ENCODE measurements at regions not wholly inside any gene's neighbourhood (a gene's known extent, or its start where the extent isn't known, plus 50 kb on each side); places are given as distances from the start of the nearest gene placed in this dataset.

- DNase-seq (ENCODE audit: low spot score), result no peak
- in situ Hi-C loops (cut with MboI; ENCODE audit: low pct_unique_long_range_greater_than_20kb, low sequenced_read_pairs, unreplicated experiment), result no loop called here
- no peak for TF ChIP-seq CTCF (IDR thresholded peaks at IDR 0.05; ENCODE audit: extremely low read depth, insufficient read depth, missing control alignments)
Observed at GRCh38 chr1:80018348-80018747, 1011.8 kb upstream of the ADGRL4 start.

DNA sequence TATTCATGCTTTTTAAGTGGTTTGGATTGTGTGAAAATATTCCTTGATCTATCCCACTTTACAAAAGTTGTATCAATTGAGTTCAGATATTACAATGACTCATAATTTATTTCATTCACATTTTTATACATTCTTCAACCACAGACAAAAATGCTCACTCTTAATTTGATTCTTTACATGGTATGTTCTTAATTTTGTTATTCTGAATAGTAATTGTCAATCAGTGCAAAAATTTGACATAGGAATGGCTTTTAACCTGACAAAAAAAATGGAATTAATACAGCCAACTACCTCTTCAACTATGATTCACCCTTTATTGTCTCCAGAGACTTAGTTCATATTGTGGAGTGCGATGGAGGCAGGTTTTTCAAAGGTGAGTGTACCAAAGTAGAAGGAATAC is 1002.4 kb upstream of the ADGRL4 start:
- no peak for DNase-seq (ENCODE audit: low spot score)
- in situ Hi-C loops (cut with MboI; ENCODE audit: low pct_unique_long_range_greater_than_20kb, low sequenced_read_pairs, unreplicated experiment), result no loop called here
- no peak for TF ChIP-seq CTCF (IDR thresholded peaks at IDR 0.05; ENCODE audit: extremely low read depth, insufficient read depth, missing control alignments)

DNA sequence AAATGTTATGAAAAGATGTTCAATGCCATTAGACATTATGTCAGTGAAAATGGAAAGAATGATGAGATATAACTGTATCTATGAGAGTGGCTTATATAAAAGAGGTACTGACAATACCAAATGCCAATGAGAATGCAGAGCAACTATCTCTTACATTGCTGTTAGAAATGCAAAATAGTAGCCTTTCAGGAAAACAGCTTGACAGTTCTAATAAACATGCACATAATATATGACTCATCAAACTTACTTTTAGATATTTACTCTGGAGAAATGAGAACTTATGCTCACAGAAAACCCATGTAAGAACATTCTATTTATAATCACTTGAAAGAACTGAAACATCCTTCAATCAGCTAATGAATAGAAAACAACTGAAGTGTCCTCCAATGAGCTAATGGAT is 996.7 kb upstream of the ADGRL4 start:
- no peak for DNase-seq (ENCODE audit: low spot score)
- in situ Hi-C loops (cut with MboI; ENCODE audit: low pct_unique_long_range_greater_than_20kb, low sequenced_read_pairs, unreplicated experiment), result no loop called here
- TF ChIP-seq CTCF (IDR thresholded peaks at IDR 0.05; ENCODE audit: extremely low read depth, insufficient read depth, missing control alignments), result no peak

DNA sequence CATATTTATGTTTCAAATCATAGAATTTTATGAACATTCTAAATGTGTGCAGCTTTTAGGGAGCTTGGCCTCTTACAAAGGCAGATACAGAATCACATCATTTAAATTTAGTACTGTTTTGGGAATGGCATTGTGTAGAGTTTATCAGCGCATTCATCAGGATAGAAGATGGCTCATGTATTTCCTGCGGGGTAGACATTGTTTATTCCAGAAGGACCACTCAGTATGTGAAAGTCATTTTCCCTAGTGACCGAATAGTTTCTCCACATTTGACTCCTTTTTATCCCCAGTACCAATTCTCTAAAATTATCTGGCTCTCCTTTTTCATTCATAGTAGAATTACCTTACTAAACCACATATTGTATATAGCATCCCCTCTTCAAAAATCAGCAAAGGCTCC is 981.9 kb upstream of the ADGRL4 start:
- in situ Hi-C loops (cut with MboI; ENCODE audit: low pct_unique_long_range_greater_than_20kb, low sequenced_read_pairs, unreplicated experiment), result no loop called here
- TF ChIP-seq CTCF (IDR thresholded peaks at IDR 0.05; ENCODE audit: extremely low read depth, insufficient read depth, missing control alignments), result no peak
- no peak for DNase-seq (ENCODE audit: low spot score)

DNA sequence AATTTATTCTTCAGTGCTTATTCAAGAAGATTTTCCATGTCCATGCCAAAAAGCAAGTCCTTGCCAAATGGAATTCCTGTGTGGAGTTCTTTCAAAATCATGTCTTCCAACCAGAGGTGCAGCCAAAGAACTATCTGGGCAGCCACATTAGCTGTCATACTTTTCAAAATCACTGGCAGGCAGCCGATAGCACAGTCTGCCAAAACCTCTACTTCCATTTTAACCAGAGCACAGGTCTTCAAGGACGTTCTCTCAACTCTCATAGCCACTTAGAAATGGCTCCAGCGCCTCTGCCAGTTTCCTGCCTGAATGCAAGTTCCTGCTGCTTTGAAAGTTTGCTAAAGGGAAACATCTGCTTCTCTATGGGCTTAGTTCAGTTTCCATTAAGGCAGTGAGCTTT is 975.7 kb upstream of the ADGRL4 start:
- no peak for DNase-seq (ENCODE audit: low spot score)

DNA sequence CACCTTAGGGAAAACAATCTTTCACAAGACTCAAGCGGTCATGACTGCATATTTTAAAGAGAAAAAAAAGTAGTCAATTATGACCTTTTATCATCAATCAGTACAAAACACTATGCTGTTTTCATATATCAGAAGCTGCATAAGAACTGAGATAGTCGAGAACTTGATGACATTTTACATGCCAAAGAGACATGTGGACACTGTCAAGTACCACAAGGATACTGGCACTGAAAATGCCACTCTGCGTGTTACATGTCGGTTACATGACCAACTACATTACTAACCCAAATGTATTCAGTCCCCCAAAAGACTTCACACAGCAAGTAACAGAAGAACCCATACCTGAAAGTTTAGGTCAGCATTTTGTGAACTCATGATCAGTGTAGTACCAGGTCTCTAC is 975.0 kb upstream of the ADGRL4 start:
- in situ Hi-C loops (cut with MboI; ENCODE audit: low pct_unique_long_range_greater_than_20kb, low sequenced_read_pairs, unreplicated experiment), result no loop called here
- TF ChIP-seq CTCF (IDR thresholded peaks at IDR 0.05; ENCODE audit: extremely low read depth, insufficient read depth, missing control alignments), result no peak
- no peak for DNase-seq (ENCODE audit: low spot score)

More for the DNA sequence above, 975.7 kb upstream of the ADGRL4 start:
- TF ChIP-seq CTCF (IDR thresholded peaks at IDR 0.05; ENCODE audit: extremely low read depth, insufficient read depth, missing control alignments), result no peak
- in situ Hi-C loops (cut with MboI; ENCODE audit: low pct_unique_long_range_greater_than_20kb, low sequenced_read_pairs, unreplicated experiment), result no loop called here

- TF ChIP-seq CTCF (IDR thresholded peaks at IDR 0.05; ENCODE audit: extremely low read depth, insufficient read depth, missing control alignments), result no peak
- in situ Hi-C loops (cut with MboI; ENCODE audit: low pct_unique_long_range_greater_than_20kb, low sequenced_read_pairs, unreplicated experiment), result no loop called here
- no peak for DNase-seq (ENCODE audit: low spot score)
Observed at GRCh38 chr1:79979346-79979745, 972.8 kb upstream of the ADGRL4 start.

Measured in GM13977 (cell line).